IPS-18a (cell line): ENCODE measurements at regions not wholly inside any gene's neighbourhood (a gene's known extent, or its start where the extent isn't known, plus 50 kb on each side); places are given as distances from the start of the nearest gene placed in this dataset.
"Not testable (repeated sequence)": the region's sequence is repeated elsewhere in the genome, so short reads cannot be mapped to it uniquely, and the experiment has no call there.

ENCODE experiments used
- H3K27ac ChIP-seq: one replicate; pipeline ENCODE4 v1.5.1; 2013; ENCODE audit warnings: low read length
- H3K27me3 ChIP-seq: one replicate; pipeline ENCODE4 v1.6.1; 2013; ENCODE audit warnings: mild to moderate bottlenecking, low read length; ENCODE audit not compliant: control insufficient read depth, insufficient read depth
- H3K36me3 ChIP-seq: one replicate; pipeline ENCODE4 v1.6.1; 2013; ENCODE audit warnings: low read depth, low read length; ENCODE audit not compliant: control insufficient read depth
- H3K4me1 ChIP-seq: one replicate; pipeline ENCODE4 v1.6.1; 2013; ENCODE audit warnings: low read depth, low read length; ENCODE audit not compliant: control insufficient read depth
- H3K4me3 ChIP-seq: one replicate; pipeline ENCODE4 v1.5.1; 2013; ENCODE audit warnings: low read length
- H3K9ac ChIP-seq: one replicate; pipeline ENCODE4 v1.6.1; 2013; ENCODE audit warnings: mild to moderate bottlenecking, low read length, moderate library complexity
- H3K9me3 ChIP-seq: one replicate; pipeline ENCODE4 v1.6.1; 2013; ENCODE audit warnings: low read depth, low read length; ENCODE audit not compliant: control insufficient read depth

GRCh38 chr5:93359296-93359959 is 221.6 kb downstream of the NR2F1-AS1 start:
- no peaks in the 10 kb centered on the region for H3K4me1 ChIP-seq
- H3K27me3 ChIP-seq: no peaks in the 10 kb centered on the region
- no peaks in the 10 kb centered on the region for H3K36me3 ChIP-seq
- no peaks in the 10 kb centered on the region for H3K9me3 ChIP-seq
- H3K4me3 ChIP-seq: no peak overlapping the region
- H3K27ac ChIP-seq: no peak overlapping the region
- H3K9ac ChIP-seq: no peak overlapping the region

- H3K27me3 ChIP-seq: no peaks in the 10 kb centered on the region
- H3K27ac ChIP-seq: no peak overlapping the region
- H3K9ac ChIP-seq: no peak overlapping the region
- no peaks in the 10 kb centered on the region for H3K9me3 ChIP-seq
- H3K36me3 ChIP-seq: no peaks in the 10 kb centered on the region
- no peak overlapping the region for H3K4me3 ChIP-seq
- H3K4me1 ChIP-seq: no peaks in the 10 kb centered on the region
Measured at GRCh38 chr5:93358176-93358575, 222.8 kb downstream of the NR2F1-AS1 start.

GRCh38 chr5:93357686-93358085 is 223.3 kb downstream of the NR2F1-AS1 start:
- Histone ChIP-seq H3K4me3 (no peak overlapping the region), H3K27ac (no peak overlapping the region), H3K9me3 (no peaks in the 10 kb centered on the region), H3K4me1 (no peaks in the 10 kb centered on the region), H3K36me3 (no peaks in the 10 kb centered on the region), H3K9ac (no peak overlapping the region), H3K27me3 (no peaks in the 10 kb centered on the region)

- no peaks in the 10 kb centered on the region for H3K4me1 ChIP-seq
- no peaks in the 10 kb centered on the region for H3K36me3 ChIP-seq
- no peak overlapping the region for H3K27ac ChIP-seq
- no peak overlapping the region for H3K9ac ChIP-seq
- no peak overlapping the region for H3K4me3 ChIP-seq
- no peaks in the 10 kb centered on the region for H3K27me3 ChIP-seq
- H3K9me3 ChIP-seq: no peaks in the 10 kb centered on the region
Measured at GRCh38 chr5:93355691-93356090, 225.3 kb downstream of the NR2F1-AS1 start.

GRCh38 chr5:93352186-93352585 is 228.8 kb downstream of the NR2F1-AS1 start:
- no peaks in the 10 kb centered on the region for H3K36me3 ChIP-seq
- no peak overlapping the region for H3K4me3 ChIP-seq
- H3K27ac ChIP-seq: no peak overlapping the region
- H3K4me1 ChIP-seq: no peaks in the 10 kb centered on the region
- H3K9ac ChIP-seq: no peak overlapping the region
- H3K9me3 ChIP-seq: no peaks in the 10 kb centered on the region
- H3K27me3 ChIP-seq: no peaks in the 10 kb centered on the region

GRCh38 chr5:93349613-93350012 is 231.4 kb downstream of the NR2F1-AS1 start:
- Histone ChIP-seq H3K9ac (no peak overlapping the region), H3K36me3 (no peaks in the 10 kb centered on the region), H3K9me3 (no peaks in the 10 kb centered on the region), H3K4me1 (no peaks in the 10 kb centered on the region), H3K27me3 (no peaks in the 10 kb centered on the region), H3K27ac (no peak overlapping the region), H3K4me3 (no peak overlapping the region)

GRCh38 chr5:93348231-93348630 is 232.8 kb downstream of the NR2F1-AS1 start:
- no peak overlapping the region for H3K27ac ChIP-seq
- H3K36me3 ChIP-seq: no peaks in the 10 kb centered on the region
- H3K9ac ChIP-seq: no peak overlapping the region
- H3K27me3 ChIP-seq: no peaks in the 10 kb centered on the region
- no peaks in the 10 kb centered on the region for H3K9me3 ChIP-seq
- no peaks in the 10 kb centered on the region for H3K4me1 ChIP-seq
- H3K4me3 ChIP-seq: no peak overlapping the region

- not testable (repeated sequence) for H3K9me3 ChIP-seq, H3K4me3 ChIP-seq, H3K27ac ChIP-seq, H3K4me1 ChIP-seq, H3K27me3 ChIP-seq, H3K36me3 ChIP-seq, H3K9ac ChIP-seq
Measured at GRCh38 chr5:93346850-93347249, 234.2 kb downstream of the NR2F1-AS1 start.

- no peaks in the 10 kb centered on the region for H3K4me1 ChIP-seq
- no peaks in the 10 kb centered on the region for H3K36me3 ChIP-seq
- no peak overlapping the region for H3K9ac ChIP-seq
- no peak overlapping the region for H3K4me3 ChIP-seq
- no peak overlapping the region for H3K27ac ChIP-seq
- H3K27me3 ChIP-seq: no peaks in the 10 kb centered on the region
- no peaks in the 10 kb centered on the region for H3K9me3 ChIP-seq
Measured at GRCh38 chr5:93346301-93346700, 234.7 kb downstream of the NR2F1-AS1 start.

GRCh38 chr5:93343570-93343969 is 237.4 kb downstream of the NR2F1-AS1 start:
- Histone ChIP-seq H3K27ac (no peak overlapping the region), H3K27me3 (no peaks in the 10 kb centered on the region), H3K9me3 (no peaks in the 10 kb centered on the region), H3K4me1 (no peaks in the 10 kb centered on the region), H3K36me3 (no peaks in the 10 kb centered on the region), H3K4me3 (no peak overlapping the region), H3K9ac (no peak overlapping the region)

- H3K4me3 ChIP-seq: no peak overlapping the region
Measured at GRCh38 chr5:93342563-93343061, 238.4 kb downstream of the NR2F1-AS1 start.

GRCh38 chr5:93340881-93341280 is 240.1 kb downstream of the NR2F1-AS1 start:
- H3K36me3 ChIP-seq: no peaks in the 10 kb centered on the region
- no peaks in the 10 kb centered on the region for H3K27me3 ChIP-seq
- H3K4me1 ChIP-seq: no peaks in the 10 kb centered on the region
- no peak overlapping the region for H3K4me3 ChIP-seq
- no peak overlapping the region for H3K27ac ChIP-seq
- no peaks in the 10 kb centered on the region for H3K9me3 ChIP-seq
- no peak overlapping the region for H3K9ac ChIP-seq

More at GRCh38 chr5:93342563-93343061, 238.4 kb downstream of the NR2F1-AS1 start:
- Histone ChIP-seq H3K9ac (no peak overlapping the region), H3K9me3 (no peaks in the 10 kb centered on the region), H3K36me3 (no peaks in the 10 kb centered on the region), H3K4me1 (no peaks in the 10 kb centered on the region), H3K27ac (no peak overlapping the region), H3K27me3 (no peaks in the 10 kb centered on the region)
